Heart left ventricle (tissue), 16 donors: ENCODE measurements at regions not wholly inside any gene's neighbourhood (a gene's known extent, or its start where the extent isn't known, plus 50 kb on each side); places are given as distances from the start of the nearest gene placed in this dataset.

Source experiments
- ATAC-seq, 4 donors: fragments of 200-7000 bp; cut with Tn5 transposase; one replicate each; pipeline ENCODE4 v1.9.1; 2020 to 2022; ENCODE audit warnings: moderate library complexity in 4 of 4, mild to moderate bottlenecking in 3 of 4, moderate number of reproducible peaks in 1 of 4
- DNase-seq, 5 donors: peaks; one replicate each; pipeline ENCODE4 v3.0.0-alpha.2; 2020
- H3K27ac ChIP-seq, 12 donors: fragments of 200-600 bp; sonication (generic) in 4 of 12; one replicate each; pipeline versions ENCODE4 v1.5.0 to v1.8.0; 2016 to 2022; ENCODE audit warnings: mild to moderate bottlenecking in 2 of 12
- H3K27me3 ChIP-seq, 9 donors: fragments of 200-600 bp; sonication (generic) in 2 of 9; one replicate each; pipeline versions ENCODE4 v1.5.1 to v1.8.0; 2016 to 2022; ENCODE audit warnings: mild to moderate bottlenecking in 3 of 9
- H3K36me3 ChIP-seq, 9 donors: fragments of 200-600 bp; sonication (generic) in 2 of 9; one replicate each; pipeline versions ENCODE4 v1.5.0 to v1.8.0; 2018 to 2022; ENCODE audit warnings: mild to moderate bottlenecking in 2 of 9
- H3K4me1 ChIP-seq, 12 donors: fragments of 200-600 bp; sonication (generic) in 4 of 12; one replicate each; pipeline versions ENCODE4 v1.5.0 to v1.8.0; 2016 to 2022; ENCODE audit warnings: mild to moderate bottlenecking in 3 of 12
- H3K4me3 ChIP-seq, 12 donors: fragments of 200-600 bp; sonication (generic) in 4 of 12; one replicate each; pipeline versions ENCODE4 v1.5.0 to v1.8.0; 2017 to 2022; ENCODE audit warnings: mild to moderate bottlenecking in 9 of 12, moderate library complexity in 4 of 12
- H3K9me3 ChIP-seq, 12 donors: fragments of 200-600 bp; sonication (generic) in 4 of 12; one replicate each; pipeline versions ENCODE4 v1.5.0 to v1.8.0; 2016 to 2022; ENCODE audit warnings: mild to moderate bottlenecking in 1 of 12
- CTCF ChIP-seq, 12 donors: fragments of 200-600 bp; sonication (generic) in 4 of 12; IDR thresholded peaks; one replicate each; pipeline versions ENCODE4 v1.5.0 to v1.8.0; 2018 to 2022; ENCODE audit warnings: antibody characterized with exemption in 12 of 12, mild to moderate bottlenecking in 5 of 12
- POLR2A ChIP-seq, 2 donors: fragments of 450-650 bp; IDR thresholded peaks; one replicate each; pipeline ENCODE4 v1.6.1; 2017; ENCODE audit warnings: antibody characterized with exemption in 2 of 2, mild to moderate bottlenecking in 2 of 2, moderate library complexity in 2 of 2
- WGBS, 4 donors: extraction: QIAGEN DNeasy Blood & Tissue Kit in 2 of 4; methylation state at CpG; one replicate each; pipeline versions ENCODE4 v1.1.5 to v1.1.7; 2013 to 2018; 5-methylcytosine and 5-hydroxymethylcytosine counted together
- intact Hi-C, 10 donors: fragments of 100-400 bp; cut with DNase I; formaldehyde crosslinking; loops; one replicate each; pipeline versions ENCODE4 v1.11.1 to v1.14.2; 2022
- donor health status: ischemic (EF 13 %, LVEDD 7.1; RV severe dilation, severe dysfunction).
- donor health status: healthy with polysubstance abuse.
- donor health status: DM: no; HTN: yes; CAD: no.
- donor health status: DM: no; HTN: no; CAD: no.
- donor health status: ischemic (EF 25% LVEDD 6.9; RV normal size, moderate dysfunction).
- donor health status: ischemic (EF 25% LVEDD 5.7; RV mildly dilated, moderate dysfunction).
- donor health status: healthy.
- donor health status: DM: yes; HTN: yes; CAD: no.
- donor health status: ischemic (EF 35%, LVEDD 5.7; RV mildly dilated, moderate dysfunction).
- donor health status: nonischemic (EF 11% LVEDD 7.7; RV severe dilation, severe dysfunction).
- donor health status: DM: yes; HTN: yes; CAD: no.
- donor health status: PGD.
- donor health status: ischemic (EF 29% LVEDD 5.4; RV normal size, mild dysfunction).
- donor health status: nonischemic (EF 23%, LVEDD 6.1; RV moderate dilation, normal function).

- Histone ChIP-seq H3K36me3 (no peaks in the 10 kb centered on the region), H3K4me3 (no peak overlapping the region), H3K9me3 (no peaks in the 10 kb centered on the region), H3K27ac (no peak overlapping the region), H3K4me1 (peaks cover 0 to 33% (median 0%) of the 10 kb centered on the region in 12 donors), H3K27me3 (no peaks in the 10 kb centered on the region)
- WGBS, 4 donors = 83 to 87% (median 84%) methylated on average over 3 of the region's 3 CpGs
- ATAC-seq = no peak
- DNase-seq = no peak
- TF ChIP-seq CTCF (IDR thresholded peaks at IDR 0.05) (no peak), POLR2A (IDR thresholded peaks at IDR 0.05) (no peak)
- intact Hi-C loops = no loop called here
Measured at GRCh38 chr12:4157122-4157521, 116.4 kb upstream of the CCND2 start.

GRCh38 chr12:4156317-4156716, 117.2 kb upstream of the CCND2 start:
- no peak overlapping the region for H3K4me3 ChIP-seq
- ATAC-seq (no peak), DNase-seq (no peak)
- WGBS, 4 donors = 78 to 86% (median 84%) methylated on average over 2 of the region's 2 CpGs
- H3K36me3 ChIP-seq = no peaks in the 10 kb centered on the region
- H3K4me1 ChIP-seq = peaks cover 0 to 36% (median 0%) of the 10 kb centered on the region in 12 donors
- no peaks in the 10 kb centered on the region for H3K27me3 ChIP-seq
- no peak for TF ChIP-seq POLR2A (IDR thresholded peaks at IDR 0.05)
- intact Hi-C loops = no loop called here
- H3K9me3 ChIP-seq = no peaks in the 10 kb centered on the region
- H3K27ac ChIP-seq = no peak overlapping the region

- no peak for ATAC-seq
- Histone ChIP-seq H3K27me3 (no peaks in the 10 kb centered on the region), H3K36me3 (no peaks in the 10 kb centered on the region), H3K4me1 (peaks cover 0 to 36% (median 0%) of the 10 kb centered on the region in 12 donors), H3K9me3 (no peaks in the 10 kb centered on the region), H3K27ac (no peak overlapping the region), H3K4me3 (no peak overlapping the region)
- WGBS, 4 donors = 90 to 93% (median 92%) methylated on average over 7 of the region's 7 CpGs
- no peak for DNase-seq
- intact Hi-C loops = no loop called here
- TF ChIP-seq POLR2A (IDR thresholded peaks at IDR 0.05) = no peak
- no peak for TF ChIP-seq CTCF (IDR thresholded peaks at IDR 0.05)
Measured at GRCh38 chr12:4154672-4155225, 118.8 kb upstream of the CCND2 start.

- peak in 2 of 4 donors; percentile 18 to 68 for ATAC-seq
Measured at GRCh38 chr12:4153343-4153892, 120.1 kb upstream of the CCND2 start.

More at GRCh38 chr12:4153343-4153892, 120.1 kb upstream of the CCND2 start:
- no peaks in the 10 kb centered on the region for H3K36me3 ChIP-seq
- peak in 1 of 5 donors; percentile 20 for DNase-seq
- intact Hi-C loops = no loop called here
- peak overlapping the region in 1 of 12 donors; percentile 16 for H3K27ac ChIP-seq
- no peak overlapping the region for H3K4me3 ChIP-seq
- no peaks in the 10 kb centered on the region for H3K9me3 ChIP-seq
- no peaks in the 10 kb centered on the region for H3K27me3 ChIP-seq
- TF ChIP-seq CTCF (IDR thresholded peaks at IDR 0.05) = no peak
- TF ChIP-seq POLR2A (IDR thresholded peaks at IDR 0.05) = no peak
- WGBS, 4 donors = 57 to 76% (median 65%) methylated on average over 3 of the region's 3 CpGs
- peaks cover 0 to 42% (median 0%) of the 10 kb centered on the region in 12 donors for H3K4me1 ChIP-seq
